ENCODE measurements at regions not wholly inside any gene's neighbourhood (a gene's known extent, or its start where the extent isn't known, plus 50 kb on each side); places are given as distances from the start of the nearest gene placed in this dataset.
"Not testable (repeated sequence)": the region's sequence is repeated elsewhere in the genome, so short reads cannot be mapped to it uniquely, and the experiment has no call there.

- TF ChIP-seq CTCF (IDR thresholded peaks at IDR 0.05; ENCODE audit: extremely low read depth, insufficient read depth, missing control alignments): no peak
- DNase-seq (ENCODE audit: low spot score): no peak
- in situ Hi-C loops (cut with MboI; ENCODE audit: low pct_unique_long_range_greater_than_20kb, low sequenced_read_pairs, unreplicated experiment): no loop called here
Measured at GRCh38 chrX:86935988-86936387, 581.6 kb upstream of the KLHL4 start.

GRCh38 chrX:86946569-86946968 is 571.0 kb upstream of the KLHL4 start:
- in situ Hi-C loops (cut with MboI; ENCODE audit: low pct_unique_long_range_greater_than_20kb, low sequenced_read_pairs, unreplicated experiment): no loop called here
- DNase-seq (ENCODE audit: low spot score): peak; percentile 20
- peak; percentile 69 for TF ChIP-seq CTCF (IDR thresholded peaks at IDR 0.05; ENCODE audit: extremely low read depth, insufficient read depth, missing control alignments)

- TF ChIP-seq CTCF (IDR thresholded peaks at IDR 0.05; ENCODE audit: extremely low read depth, insufficient read depth, missing control alignments): no peak
- in situ Hi-C loops (cut with MboI; ENCODE audit: low pct_unique_long_range_greater_than_20kb, low sequenced_read_pairs, unreplicated experiment): no loop called here
Measured at GRCh38 chrX:86964321-86964720, 553.3 kb upstream of the KLHL4 start.

GRCh38 chrX:86981326-86981879 is 536.2 kb upstream of the KLHL4 start:
- in situ Hi-C loops (cut with MboI; ENCODE audit: low pct_unique_long_range_greater_than_20kb, low sequenced_read_pairs, unreplicated experiment): no loop called here
- no peak for TF ChIP-seq CTCF (IDR thresholded peaks at IDR 0.05; ENCODE audit: extremely low read depth, insufficient read depth, missing control alignments)
- DNase-seq (ENCODE audit: low spot score): no peak

More at GRCh38 chrX:86964321-86964720, 553.3 kb upstream of the KLHL4 start:
- DNase-seq (ENCODE audit: low spot score): no peak

GRCh38 chrX:86987351-86987750 is 530.3 kb upstream of the KLHL4 start:
- in situ Hi-C loops (cut with MboI; ENCODE audit: low pct_unique_long_range_greater_than_20kb, low sequenced_read_pairs, unreplicated experiment); DNase-seq (ENCODE audit: low spot score): not testable (repeated sequence)

- DNase-seq (ENCODE audit: low spot score): no peak
- no peak for TF ChIP-seq CTCF (IDR thresholded peaks at IDR 0.05; ENCODE audit: extremely low read depth, insufficient read depth, missing control alignments)
- in situ Hi-C loops (cut with MboI; ENCODE audit: low pct_unique_long_range_greater_than_20kb, low sequenced_read_pairs, unreplicated experiment): no loop called here
Measured at GRCh38 chrX:87003031-87003430, 514.6 kb upstream of the KLHL4 start.

GRCh38 chrX:87005183-87005582 is 512.4 kb upstream of the KLHL4 start:
- TF ChIP-seq CTCF (IDR thresholded peaks at IDR 0.05; ENCODE audit: extremely low read depth, insufficient read depth, missing control alignments): no peak
- no peak for DNase-seq (ENCODE audit: low spot score)
- in situ Hi-C loops (cut with MboI; ENCODE audit: low pct_unique_long_range_greater_than_20kb, low sequenced_read_pairs, unreplicated experiment): no loop called here
